ENCODE measurements at regions not wholly inside any gene's neighbourhood (a gene's known extent, or its start where the extent isn't known, plus 50 kb on each side); places are given as distances from the start of the nearest gene placed in this dataset.

- Histone ChIP-seq H3K9me2 (ENCODE audit: low read depth, low read length) (no peaks in the 10 kb centered on the region), H3K9ac (ENCODE audit: low read length) (no peak overlapping the region), H3K4me1 (ENCODE audit: insufficient read depth, low read length, severe bottlenecking) (no peaks in the 10 kb centered on the region), H3K4me3 (ENCODE audit: low read depth, low read length, poor library complexity, severe bottlenecking) (no peak overlapping the region), H3K9me3 (ENCODE audit: low read length) (no peaks in the 10 kb centered on the region), H3K27me3 (ENCODE audit: insufficient read depth, low read length) (no peaks in the 10 kb centered on the region), H3K4me2 (ENCODE audit: low read length) (no peak overlapping the region), H3K27ac (ENCODE audit: low read depth, low read length, poor library complexity, severe bottlenecking) (no peak overlapping the region), H4K20me1 (ENCODE audit: insufficient read depth, low read length) (no peaks in the 10 kb centered on the region), H3K36me3 (ENCODE audit: insufficient read depth, low read length) (no peaks in the 10 kb centered on the region), H3F3A (ENCODE audit: insufficient read depth, low read length) (no peaks in the 10 kb centered on the region), H2AFZ (ENCODE audit: low read length) (no peak overlapping the region), H3K79me2 (ENCODE audit: insufficient read depth, low read length) (no peaks in the 10 kb centered on the region)
- TF ChIP-seq CTCF (IDR thresholded peaks at IDR 0.05; ENCODE audit: low read length): no peak
- no peak for TF ChIP-seq EZH2 (IDR thresholded peaks at IDR 0.05; ENCODE audit: borderline replicate concordance, low read length)
Measured at GRCh38 chr3:22819209-22819608, 383.9 kb upstream of the UBE2E2 start.

- no peaks in the 10 kb centered on the region for H3K9me3 ChIP-seq (ENCODE audit: low read length)
- H2AFZ ChIP-seq (ENCODE audit: low read length): no peak overlapping the region
- no peaks in the 10 kb centered on the region for H3K36me3 ChIP-seq (ENCODE audit: insufficient read depth, low read length)
- H3K9me2 ChIP-seq (ENCODE audit: low read depth, low read length): no peaks in the 10 kb centered on the region
- no peak for TF ChIP-seq EZH2 (IDR thresholded peaks at IDR 0.05; ENCODE audit: borderline replicate concordance, low read length)
- TF ChIP-seq CTCF (IDR thresholded peaks at IDR 0.05; ENCODE audit: low read length): no peak
- no peaks in the 10 kb centered on the region for H3K4me1 ChIP-seq (ENCODE audit: insufficient read depth, low read length, severe bottlenecking)
- H3K4me3 ChIP-seq (ENCODE audit: low read depth, low read length, poor library complexity, severe bottlenecking): no peak overlapping the region
- H4K20me1 ChIP-seq (ENCODE audit: insufficient read depth, low read length): no peaks in the 10 kb centered on the region
- no peaks in the 10 kb centered on the region for H3K79me2 ChIP-seq (ENCODE audit: insufficient read depth, low read length)
- H3K4me2 ChIP-seq (ENCODE audit: low read length): no peak overlapping the region
- H3K9ac ChIP-seq (ENCODE audit: low read length): no peak overlapping the region
- no peaks in the 10 kb centered on the region for H3K27me3 ChIP-seq (ENCODE audit: insufficient read depth, low read length)
- no peak overlapping the region for H3K27ac ChIP-seq (ENCODE audit: low read depth, low read length, poor library complexity, severe bottlenecking)
- H3F3A ChIP-seq (ENCODE audit: insufficient read depth, low read length): no peaks in the 10 kb centered on the region
Measured at GRCh38 chr3:22835041-22835440, 368.1 kb upstream of the UBE2E2 start.

- Histone ChIP-seq H3K4me2 (ENCODE audit: low read length) (no peak overlapping the region), H3K4me3 (ENCODE audit: low read depth, low read length, poor library complexity, severe bottlenecking) (no peak overlapping the region)
Measured at GRCh38 chr3:22836131-22836530, 367.0 kb upstream of the UBE2E2 start.

More at GRCh38 chr3:22836131-22836530, 367.0 kb upstream of the UBE2E2 start:
- Histone ChIP-seq H3K9me2 (ENCODE audit: low read depth, low read length) (no peaks in the 10 kb centered on the region), H3K9me3 (ENCODE audit: low read length) (no peaks in the 10 kb centered on the region), H4K20me1 (ENCODE audit: insufficient read depth, low read length) (no peaks in the 10 kb centered on the region), H3K27me3 (ENCODE audit: insufficient read depth, low read length) (no peaks in the 10 kb centered on the region), H3F3A (ENCODE audit: insufficient read depth, low read length) (no peaks in the 10 kb centered on the region), H3K36me3 (ENCODE audit: insufficient read depth, low read length) (no peaks in the 10 kb centered on the region), H3K9ac (ENCODE audit: low read length) (no peak overlapping the region), H3K27ac (ENCODE audit: low read depth, low read length, poor library complexity, severe bottlenecking) (no peak overlapping the region), H3K79me2 (ENCODE audit: insufficient read depth, low read length) (no peaks in the 10 kb centered on the region), H2AFZ (ENCODE audit: low read length) (no peak overlapping the region), H3K4me1 (ENCODE audit: insufficient read depth, low read length, severe bottlenecking) (no peaks in the 10 kb centered on the region)
- TF ChIP-seq EZH2 (IDR thresholded peaks at IDR 0.05; ENCODE audit: borderline replicate concordance, low read length): no peak
- no peak for TF ChIP-seq CTCF (IDR thresholded peaks at IDR 0.05; ENCODE audit: low read length)
